Common myeloid progenitor, CD34-positive (primary cell): ENCODE measurements at regions not wholly inside any gene's neighbourhood (a gene's known extent, or its start where the extent isn't known, plus 50 kb on each side); places are given as distances from the start of the nearest gene placed in this dataset.
"Not testable (repeated sequence)": the region's sequence is repeated elsewhere in the genome, so short reads cannot be mapped to it uniquely, and the experiment has no call there.

Experiments
- CTCF ChIA-PET: fragments of 350-600 bp; sonication (Branson Sonifier 250); formaldehyde crosslinking; loops from one replicate; lab custom pipeline; 2021; ENCODE audit warnings: antibody characterized with exemption; lab: Charles Lee
- POLR2A ChIA-PET: fragments of 350-600 bp; sonication (Branson Sonifier 250); formaldehyde crosslinking; loops from one replicate; lab custom pipeline; 2021; ENCODE audit warnings: antibody characterized with exemption; lab: Charles Lee
- DNase-seq, 3 donors: peaks; one replicate each; pipeline versions ENCODE4 v3.0.0 to v3.0.0-alpha.2; 2013
- H3K27ac ChIP-seq, 2 experiments: 1 replicate in 1 of 2; 2 replicates in 1 of 2; pipeline ENCODE4 v1.7.0; 2013; ENCODE audit warnings: inconsistent platforms in 2 of 2, low read length in 2 of 2, mild to moderate bottlenecking in 2 of 2, low read depth in 1 of 2, moderate library complexity in 1 of 2; ENCODE audit not compliant: severe bottlenecking in 2 of 2, insufficient read depth in 1 of 2, poor library complexity in 1 of 2
- H3K27me3 ChIP-seq, 5 experiments: replicated peaks in 2 of 5; 1 replicate in 3 of 5; 2 replicates in 2 of 5; pipeline versions ENCODE4 v1.6.1 to v1.7.0; 2013; ENCODE audit warnings: low read length in 4 of 5, mild to moderate bottlenecking in 2 of 5, moderate library complexity in 2 of 5, inconsistent platforms in 1 of 5; ENCODE audit not compliant: insufficient read depth in 5 of 5, control insufficient read depth in 4 of 5
- H3K36me3 ChIP-seq, 4 experiments: 1 replicate in 2 of 4; 2 replicates in 2 of 4; pipeline versions ENCODE4 v1.6.1 to v1.7.0; 2013; ENCODE audit warnings: low read length in 3 of 4, control low read depth in 1 of 4, mild to moderate bottlenecking in 1 of 4; ENCODE audit not compliant: control insufficient read depth in 4 of 4, insufficient read depth in 4 of 4
- H3K4me1 ChIP-seq, 4 experiments: 1 replicate in 3 of 4; 2 replicates in 1 of 4; pipeline versions ENCODE4 v1.6.1 to v1.7.1; 2013; ENCODE audit warnings: low read length in 3 of 4, mild to moderate bottlenecking in 3 of 4, control low read depth in 1 of 4, inconsistent platforms in 1 of 4, moderate library complexity in 1 of 4; ENCODE audit not compliant: control insufficient read depth in 4 of 4, insufficient read depth in 4 of 4; ENCODE audit errors: control extremely low read depth in 1 of 4
- H3K4me3 ChIP-seq, 7 experiments: 1 replicate in 4 of 7; 2 replicates in 3 of 7; pipeline versions ENCODE4 v1.5.1 to v1.7.0; 2013; ENCODE audit warnings: mild to moderate bottlenecking in 7 of 7, low read length in 6 of 7, moderate library complexity in 6 of 7, inconsistent platforms in 2 of 7, low read depth in 2 of 7, control low read depth in 1 of 7; ENCODE audit not compliant: insufficient read depth in 4 of 7, control insufficient read depth in 1 of 7; ENCODE audit errors: extremely low read depth in 1 of 7
- H3K9me3 ChIP-seq, 5 experiments: 1 replicate in 4 of 5; 2 replicates in 1 of 5; pipeline versions ENCODE4 v1.6.1 to v1.7.1; 2013; ENCODE audit warnings: low read length in 4 of 5, mild to moderate bottlenecking in 2 of 5, inconsistent platforms in 1 of 5, low read depth in 1 of 5, moderate library complexity in 1 of 5; ENCODE audit not compliant: control insufficient read depth in 4 of 5, insufficient read depth in 2 of 5; ENCODE audit errors: control extremely low read depth in 1 of 5
- WGBS: methylation state at CpG from one replicate; pipeline ENCODE4 v1.1.5; 2013; ENCODE audit not compliant: insufficient coverage; 5-methylcytosine and 5-hydroxymethylcytosine counted together

GRCh38 chr20:16828666-16829305 is 80.6 kb downstream of the OTOR start:
- WGBS, result 85% methylated on average over 4 of the region's 4 CpGs

GRCh38 chr20:16835690-16836089 is 87.5 kb downstream of the OTOR start:
- H3K4me1 ChIP-seq, H3K36me3 ChIP-seq, H3K4me3 ChIP-seq, H3K27me3 ChIP-seq, H3K27ac ChIP-seq, CTCF ChIA-PET, DNase-seq, POLR2A ChIA-PET, H3K9me3 ChIP-seq: not testable (repeated sequence)

More at GRCh38 chr20:16828666-16829305, 80.6 kb downstream of the OTOR start:
- peaks cover 0 to 2% (median 0%) of the 10 kb centered on the region in 5 experiments for H3K27me3 ChIP-seq
- POLR2A ChIA-PET, result no interaction called here
- no peak for DNase-seq
- H3K9me3 ChIP-seq, result no peaks in the 10 kb centered on the region
- CTCF ChIA-PET, result no interaction called here
- no peaks in the 10 kb centered on the region for H3K4me1 ChIP-seq
- H3K4me3 ChIP-seq, result no peak overlapping the region
- no peaks in the 10 kb centered on the region for H3K36me3 ChIP-seq
- H3K27ac ChIP-seq, result no peak overlapping the region

- no peaks in the 10 kb centered on the region for H3K27me3 ChIP-seq
- H3K4me3 ChIP-seq, result no peak overlapping the region
- H3K4me1 ChIP-seq, result no peaks in the 10 kb centered on the region
- H3K27ac ChIP-seq, result no peak overlapping the region
- WGBS, result no CpG with 5 or more reads among the region's 2 CpGs
- no peaks in the 10 kb centered on the region for H3K9me3 ChIP-seq
- ChIA-PET POLR2A (no interaction called here), CTCF (no interaction called here)
- no peak for DNase-seq
- H3K36me3 ChIP-seq, result no peaks in the 10 kb centered on the region
Observed at GRCh38 chr20:16842486-16843120, 94.4 kb downstream of the OTOR start.

- no peak for DNase-seq
- POLR2A ChIA-PET, result no interaction called here
- CTCF ChIA-PET, result no interaction called here
- no peaks in the 10 kb centered on the region for H3K4me1 ChIP-seq
- H3K4me3 ChIP-seq, result no peak overlapping the region
- no peaks in the 10 kb centered on the region for H3K36me3 ChIP-seq
- no peaks in the 10 kb centered on the region for H3K9me3 ChIP-seq
- H3K27me3 ChIP-seq, result no peaks in the 10 kb centered on the region
- H3K27ac ChIP-seq, result no peak overlapping the region
- WGBS, result 100% methylated on average over 1 of the region's 1 CpG
Observed at GRCh38 chr20:16844406-16844805, 96.2 kb downstream of the OTOR start.

- Histone ChIP-seq H3K27ac (no peak overlapping the region), H3K4me3 (no peak overlapping the region), H3K4me1 (no peaks in the 10 kb centered on the region), H3K36me3 (no peaks in the 10 kb centered on the region), H3K9me3 (no peaks in the 10 kb centered on the region), H3K27me3 (no peaks in the 10 kb centered on the region)
- DNase-seq, result no peak
- CTCF ChIA-PET, result no interaction called here
- WGBS, result no CpG with 5 or more reads among the region's 1 CpG
- POLR2A ChIA-PET, result no interaction called here
Observed at GRCh38 chr20:16846006-16846405, 97.8 kb downstream of the OTOR start.

- ChIA-PET POLR2A (no interaction called here), CTCF (no interaction called here)
- Histone ChIP-seq H3K4me1 (no peaks in the 10 kb centered on the region), H3K4me3 (no peak overlapping the region), H3K9me3 (peaks cover 0 to 1% (median 0%) of the 10 kb centered on the region in 5 experiments), H3K36me3 (no peaks in the 10 kb centered on the region), H3K27ac (no peak overlapping the region), H3K27me3 (no peaks in the 10 kb centered on the region)
- DNase-seq, result no peak
Observed at GRCh38 chr20:16848061-16848460, 99.9 kb downstream of the OTOR start.

- Histone ChIP-seq H3K9me3 (peaks cover 0 to 1% (median 0%) of the 10 kb centered on the region in 5 experiments), H3K4me3 (no peak overlapping the region), H3K27ac (no peak overlapping the region), H3K36me3 (no peaks in the 10 kb centered on the region), H3K4me1 (no peaks in the 10 kb centered on the region), H3K27me3 (no peaks in the 10 kb centered on the region)
- ChIA-PET CTCF (no interaction called here), POLR2A (no interaction called here)
- no peak for DNase-seq
- WGBS, result no CpG with 5 or more reads among the region's 1 CpG
Observed at GRCh38 chr20:16848526-16848925, 100.4 kb downstream of the OTOR start.
